K562 (cell line): ENCODE measurements at regions not wholly inside any gene's neighbourhood (a gene's known extent, or its start where the extent isn't known, plus 50 kb on each side); places are given as distances from the start of the nearest gene placed in this dataset.

Experiments
- BDP1 ChIP-seq: IDR thresholded peaks from 3 replicates; pipeline ENCODE4 v1.6.1; 2011; ENCODE audit not compliant: insufficient read length, insufficient read depth
- CCNT2 ChIP-seq: IDR thresholded peaks from 2 replicates; pipeline ENCODE4 v1.6.1; 2011; ENCODE audit warnings: borderline replicate concordance, low read depth, mild to moderate bottlenecking, moderate library complexity, mixed read lengths, low read length; ENCODE audit not compliant: insufficient read length; ENCODE audit errors: extremely low read depth
- DMBX1 ChIP-seq: fragments of 250-450 bp; sonication (Bioruptor Pico); IDR thresholded peaks from 2 replicates; pipeline ENCODE4 v1.8.0; 2022; ENCODE audit warnings: inconsistent platforms, mild to moderate bottlenecking, moderate library complexity, borderline replicate concordance
- EHMT2 ChIP-seq: fragments of 450-650 bp; IDR thresholded peaks from 2 replicates; pipeline ENCODE4 v1.6.1; 2018; ENCODE audit warnings: antibody characterized with exemption
- ETV6 ChIP-seq, 3 experiments: fragments of 150-350 bp in 1 of 3; sonication (generic) in 1 of 3; formaldehyde crosslinking in 1 of 3; IDR thresholded peaks; 2 replicates each; pipeline versions ENCODE4 v1.6.1 to v1.8.0; 2014 to 2022; ENCODE audit warnings: borderline replicate concordance in 2 of 3, low read depth in 2 of 3, antibody characterized with exemption in 1 of 3, low read length in 1 of 3, mild to moderate bottlenecking in 1 of 3, missing genetic modification reagents in 1 of 3
- FOS ChIP-seq: IDR thresholded peaks from 3 replicates; pipeline ENCODE4 v1.6.1; 2011; ENCODE audit not compliant: insufficient read length; ENCODE audit errors: extremely low read depth
- FOXO4 ChIP-seq: fragments of 450-650 bp; formaldehyde crosslinking; IDR thresholded peaks from 2 replicates; pipeline ENCODE4 v1.4.0; 2020; ENCODE audit warnings: mild to moderate bottlenecking, moderate library complexity
- HIVEP1 ChIP-seq: fragments of 250-450 bp; sonication (Bioruptor Pico); IDR thresholded peaks from 2 replicates; pipeline ENCODE4 v1.4.0; 2020; ENCODE audit warnings: mild to moderate bottlenecking
- KAT8 ChIP-seq: fragments of 450-650 bp; IDR thresholded peaks from 2 replicates; pipeline ENCODE4 v1.6.1; 2016; ENCODE audit warnings: low read depth, mild to moderate bottlenecking
- MXD1 ChIP-seq: fragments of 250-450 bp; sonication (Bioruptor Pico); IDR thresholded peaks from 2 replicates; pipeline ENCODE4 v1.8.0; 2021; ENCODE audit warnings: borderline replicate concordance, mild to moderate bottlenecking, moderate library complexity; ENCODE audit not compliant: poor library complexity, severe bottlenecking
- NEUROD1 ChIP-seq: fragments of 150-350 bp; IDR thresholded peaks from 2 replicates; pipeline ENCODE4 v1.6.1; 2014; ENCODE audit warnings: borderline replicate concordance, low read length, low read depth; ENCODE audit not compliant: partially characterized antibody
- SNRNP70 ChIP-seq: fragments of 200-400 bp; formaldehyde crosslinking; optimal IDR thresholded peaks from 2 replicates; pipeline ENCODE3; 2017; ENCODE audit warnings: low read depth, low read length
- TRIM24 ChIP-seq, 2 experiments: fragments of 450-650 bp; IDR thresholded peaks; 2 replicates each; pipeline ENCODE4 v1.6.1; 2016
- TRIM28 ChIP-seq: fragments of 450-650 bp; IDR thresholded peaks from 2 replicates; pipeline ENCODE4 v1.6.1; 2017
- VEZF1 ChIP-seq: fragments of 200-800 bp; sonication (Bioruptor generic); IDR thresholded peaks from 2 replicates; pipeline ENCODE4 v1.6.1; 2017; ENCODE audit warnings: missing genetic modification characterization, missing compliant biosample characterization
- ZBED1 ChIP-seq: IDR thresholded peaks from 2 replicates; pipeline ENCODE4 v1.6.1; 2014
- ZNF408 ChIP-seq: fragments of 250-450 bp; sonication (Bioruptor Pico); IDR thresholded peaks from 2 replicates; pipeline ENCODE4 v1.4.0; 2020; ENCODE audit warnings: low read depth, mild to moderate bottlenecking, moderate library complexity
- ZNF696 ChIP-seq: fragments of 250-450 bp; sonication (Bioruptor Pico); conservative IDR thresholded peaks from 2 replicates; pipeline ENCODE4 v1.4.0; 2020; ENCODE audit warnings: mild to moderate bottlenecking, moderate library complexity
- ZNF699 ChIP-seq: fragments of 250-450 bp; sonication (Bioruptor Pico); IDR thresholded peaks from 2 replicates; pipeline ENCODE4 v1.8.0; 2021; ENCODE audit warnings: mild to moderate bottlenecking, moderate library complexity; ENCODE audit not compliant: insufficient replicate concordance
- ZNF785 ChIP-seq: fragments of 250-450 bp; sonication (Bioruptor Pico); IDR thresholded peaks from 2 replicates; pipeline ENCODE4 v1.4.0; 2020; ENCODE audit warnings: mild to moderate bottlenecking

GRCh38 chrX:40434947-40435346 lies 145.8 kb upstream of the ATP6AP2 start (continued):
- TF ChIP-seq FOXO4 (no peak), EHMT2 (no peak), SNRNP70 (no peak), DMBX1 (CRISPR knock-in tag) (no peak), ETV6 (IDR thresholded peaks at IDR 0.05; ENCODE audit: borderline replicate concordance in 1 of 2, low read depth in 2 of 2, low read length in 1 of 2) (no peak), ETV6 (CRISPR knock-in tag; IDR thresholded peaks at IDR 0.05; ENCODE audit: borderline replicate concordance) (no peak), ZBED1 (no peak), VEZF1 (CRISPR knock-in tag) (no peak), ZNF696 (CRISPR knock-in tag) (no peak), MXD1 (CRISPR knock-in tag) (no peak), ZNF408 (CRISPR knock-in tag) (no peak), TRIM24 (IDR thresholded peaks at IDR 0.05) (peak; percentile 51 to 68), ZNF785 (CRISPR knock-in tag) (no peak), KAT8 (no peak), FOS (no peak), NEUROD1 (no peak), CCNT2 (no peak), ZNF699 (CRISPR knock-in tag) (no peak), HIVEP1 (CRISPR knock-in tag) (no peak), TRIM28 (no peak), BDP1 (no peak)
